T-cell (primary cell): ENCODE measurements at regions not wholly inside any gene's neighbourhood (a gene's known extent, or its start where the extent isn't known, plus 50 kb on each side); places are given as distances from the start of the nearest gene placed in this dataset.

Source experiments
- ATAC-seq, 4 experiments: fragments of 200-7000 bp in 3 of 4; fragments of 150-1000 bp in 1 of 4; cut with Tn5 transposase; replicated peaks in 1 of 4; 1 replicate in 3 of 4; 2 replicates in 1 of 4; pipeline ENCODE4 v1.10.0; 2021; ENCODE audit warnings: moderate library complexity in 3 of 4, mild to moderate bottlenecking in 2 of 4, moderate number of reproducible peaks in 1 of 4
- CTCF ChIA-PET, 2 donors: fragments of 300-600 bp; sonication (Branson Sonifier 250); formaldehyde crosslinking; loops; one replicate each; lab custom pipeline; 2022; ENCODE audit warnings: antibody characterized with exemption in 2 of 2; lab: Charles Lee
- POLR2A ChIA-PET, 2 donors: fragments of 300-600 bp; sonication (Branson Sonifier 250); formaldehyde crosslinking; loops; one replicate each; lab custom pipeline; 2022; ENCODE audit warnings: antibody characterized with exemption in 2 of 2; lab: Charles Lee
- DNase-seq, 35 experiments: peaks; one replicate each; pipeline versions ENCODE4 v3.0.0 to v3.0.0-alpha.2; 2013 to 2023
- H3K27ac ChIP-seq: one replicate; pipeline ENCODE4 v1.5.1; 2013; ENCODE audit warnings: low read length
- H3K27me3 ChIP-seq, 2 experiments: replicated peaks in 1 of 2; 1 replicate in 1 of 2; 2 replicates in 1 of 2; pipeline versions ENCODE4 v1.6.1 to v1.7.0; 2013; ENCODE audit warnings: low read length in 1 of 2, mixed read lengths in 1 of 2; ENCODE audit not compliant: control insufficient read depth in 2 of 2, insufficient read depth in 2 of 2; ENCODE audit errors: extremely low read depth in 1 of 2
- H3K36me3 ChIP-seq, 2 donors: 1 replicate in 1 of 2; 2 replicates in 1 of 2; pipeline versions ENCODE4 v1.6.1 to v1.7.0; 2013; ENCODE audit warnings: low read length in 1 of 2; ENCODE audit not compliant: control insufficient read depth in 2 of 2, insufficient read depth in 1 of 2; ENCODE audit errors: extremely low read depth in 1 of 2
- H3K4me1 ChIP-seq, 2 experiments: 1 replicate in 1 of 2; 2 replicates in 1 of 2; pipeline versions ENCODE4 v1.6.1 to v1.7.0; 2013; ENCODE audit warnings: low read length in 2 of 2, mixed read lengths in 1 of 2; ENCODE audit not compliant: insufficient read depth in 2 of 2, control insufficient read depth in 1 of 2; ENCODE audit errors: extremely low read depth in 1 of 2
- H3K4me3 ChIP-seq, 2 donors: 1 replicate in 1 of 2; 2 replicates in 1 of 2; pipeline versions ENCODE4 v1.5.1 to v1.7.0; 2013; ENCODE audit warnings: mild to moderate bottlenecking in 2 of 2, low read length in 1 of 2, moderate library complexity in 1 of 2; ENCODE audit not compliant: control insufficient read depth in 1 of 2; ENCODE audit errors: extremely low read depth in 1 of 2
- H3K9me3 ChIP-seq: 2 replicates; pipeline ENCODE4 v1.7.0; 2013
- H3K27ac Mint-ChIP-seq, 2 donors: one replicate each; pipeline ENCODE4 v1.8.0; 2020 to 2021; ENCODE audit warnings: mild to moderate bottlenecking in 2 of 2, mixed read lengths in 2 of 2
- H3K27me3 Mint-ChIP-seq, 2 donors: one replicate each; pipeline ENCODE4 v1.8.0; 2021 to 2022; ENCODE audit warnings: mixed read lengths in 2 of 2
- H3K36me3 Mint-ChIP-seq: one replicate; pipeline ENCODE4 v1.8.0; 2021; ENCODE audit warnings: mixed read lengths
- H3K4me1 Mint-ChIP-seq, 3 donors: one replicate each; pipeline ENCODE4 v1.8.0; 2020 to 2022; ENCODE audit warnings: mixed read lengths in 3 of 3, mild to moderate bottlenecking in 1 of 3
- H3K4me3 Mint-ChIP-seq, 3 donors: one replicate each; pipeline ENCODE4 v1.8.0; 2020 to 2022; ENCODE audit warnings: mild to moderate bottlenecking in 3 of 3, mixed read lengths in 3 of 3, moderate library complexity in 3 of 3
- H3K9me3 Mint-ChIP-seq, 3 donors: one replicate each; pipeline ENCODE4 v1.8.0; 2020 to 2022; ENCODE audit warnings: mixed read lengths in 3 of 3
- WGBS: methylation state at CpG from one replicate; pipeline ENCODE4 v1.1.5; 2013; ENCODE audit warnings: missing lambda C conversion rate; ENCODE audit not compliant: insufficient coverage; 5-methylcytosine and 5-hydroxymethylcytosine counted together

DNA sequence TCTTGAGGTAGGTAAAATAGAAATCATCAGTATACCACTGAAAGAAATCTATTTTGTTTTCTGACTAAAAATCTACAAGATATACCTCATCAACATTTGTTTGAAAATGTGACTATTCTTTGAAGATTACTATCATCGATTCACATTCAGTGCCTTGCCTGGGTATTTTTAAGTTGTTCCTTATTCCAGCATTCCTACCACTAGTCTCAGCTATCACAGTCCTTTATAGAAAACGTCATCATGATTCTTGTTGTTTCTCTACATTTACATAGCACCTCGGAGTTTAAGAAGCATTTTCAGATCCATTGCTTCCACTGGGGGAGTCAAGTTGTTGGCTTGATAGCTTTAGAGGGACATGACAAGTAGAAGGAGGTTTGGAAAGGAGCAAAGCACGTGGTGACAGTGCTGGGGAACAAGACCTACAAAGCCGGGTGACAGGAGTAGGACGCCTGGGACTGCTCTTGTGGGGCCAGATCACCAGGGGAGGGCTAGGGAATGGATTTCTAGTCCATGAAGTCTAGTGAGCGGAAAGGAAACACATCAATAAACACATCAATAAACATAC, 61.5 kb downstream of the HES1 start:
- Histone ChIP-seq H3K9me3 (no peaks in the 10 kb centered on the region), H3K36me3 (no peaks in the 10 kb centered on the region), H3K27me3 (peaks cover 0 to 16% of the 10 kb centered on the region in 2 experiments), H3K4me3 (no peak overlapping the region), H3K4me1 (peaks cover 5 to 9% of the 10 kb centered on the region in 2 experiments), H3K27ac (no peak overlapping the region)
- Mint-ChIP-seq H3K27me3 (peaks cover 17 to 29% of the 10 kb centered on the region in 2 donors), H3K4me1 (peaks cover 10 to 14% (median 11%) of the 10 kb centered on the region in 3 donors), H3K4me3 (no peak overlapping the region), H3K36me3 (no peaks in the 10 kb centered on the region), H3K27ac (no peak overlapping the region), H3K9me3 (no peaks in the 10 kb centered on the region)
- DNase-seq = no peak
- POLR2A ChIA-PET = no interaction called here
- WGBS = 60% methylated on average over 1 of the region's 7 CpGs
- no peak for ATAC-seq
- CTCF ChIA-PET = no interaction called here

DNA sequence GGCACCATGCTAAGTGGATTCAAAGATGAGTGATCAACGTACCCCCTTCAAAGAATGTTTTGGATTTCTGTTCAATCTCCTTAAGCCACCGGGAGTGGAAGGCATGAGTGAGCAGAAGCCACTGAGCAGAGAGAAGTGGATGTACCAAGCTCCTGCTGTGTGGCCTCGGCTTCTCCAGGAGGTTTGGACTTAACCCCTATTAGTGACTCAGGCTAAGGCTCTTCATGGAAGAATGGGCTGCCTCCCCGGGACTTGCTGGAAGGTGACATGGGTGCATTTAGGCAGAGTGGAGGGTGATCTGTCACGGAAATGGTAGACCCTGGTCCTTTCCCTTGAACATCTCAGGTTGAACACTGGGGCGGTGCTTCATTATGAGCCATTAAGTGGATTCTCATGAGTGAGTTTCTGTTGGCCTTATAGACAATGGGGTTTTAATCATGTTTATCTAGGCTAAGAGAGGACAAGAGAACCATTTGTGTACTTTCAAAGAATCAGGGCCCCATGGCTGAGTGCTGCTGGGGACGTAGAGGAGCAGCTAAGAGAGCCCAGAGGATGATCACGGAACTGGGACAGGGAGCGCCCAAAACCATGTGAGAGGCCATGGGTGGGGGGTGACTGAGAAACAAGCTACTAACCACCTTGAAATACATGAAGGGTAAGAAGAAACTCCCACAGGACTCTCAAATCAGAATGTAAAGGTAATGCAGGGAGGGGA, 62.2 kb downstream of the HES1 start:
- H3K4me3 Mint-ChIP-seq = no peak overlapping the region
- no peak overlapping the region for H3K27ac Mint-ChIP-seq
- H3K9me3 ChIP-seq = no peaks in the 10 kb centered on the region
- peaks cover 10 to 14% (median 11%) of the 10 kb centered on the region in 3 donors for H3K4me1 Mint-ChIP-seq
- peaks cover 0 to 20% of the 10 kb centered on the region in 2 experiments for H3K27me3 ChIP-seq
- H3K27me3 Mint-ChIP-seq = peaks cover 17 to 35% of the 10 kb centered on the region in 2 donors
- CTCF ChIA-PET = interaction anchor here in 1 of 2 donors (0.5 kb wide), 1 partner anchor 273 kb away, joined by 3 read pairs; no protein-coding TSS in a partner anchor
- H3K27ac ChIP-seq = no peak overlapping the region
- H3K4me3 ChIP-seq = no peak overlapping the region
- POLR2A ChIA-PET = no interaction called here
- H3K9me3 Mint-ChIP-seq = no peaks in the 10 kb centered on the region
- WGBS = 73% methylated on average over 2 of the region's 9 CpGs
- no peak for ATAC-seq
- H3K4me1 ChIP-seq = peaks cover 5 to 9% of the 10 kb centered on the region in 2 experiments
- no peaks in the 10 kb centered on the region for H3K36me3 Mint-ChIP-seq
- H3K36me3 ChIP-seq = no peaks in the 10 kb centered on the region
- DNase-seq = no peak

DNA sequence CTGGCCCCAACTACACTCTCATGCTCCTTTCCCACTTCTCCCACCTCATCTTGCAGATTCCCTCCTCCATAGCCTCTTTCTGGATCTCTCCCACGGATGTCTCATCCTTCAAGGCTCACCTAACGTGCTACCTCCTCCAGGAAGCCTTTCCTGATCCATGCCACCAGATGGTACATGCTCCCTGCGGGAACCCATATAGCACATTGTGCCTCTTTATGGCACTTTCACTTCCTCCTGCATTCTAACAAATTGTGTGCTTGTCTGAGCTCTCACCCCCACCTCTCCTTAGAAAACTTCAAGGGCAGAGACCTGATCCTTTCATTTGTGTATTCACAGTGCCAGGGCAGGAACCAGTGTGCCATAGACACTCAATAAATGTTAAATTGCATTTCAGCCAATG, 63.0 kb downstream of the HES1 start:
- Mint-ChIP-seq H3K36me3 (no peaks in the 10 kb centered on the region), H3K4me1 (peaks cover 15 to 18% (median 17%) of the 10 kb centered on the region in 3 donors), H3K4me3 (no peak overlapping the region), H3K27ac (no peak overlapping the region), H3K27me3 (peaks cover 17 to 43% of the 10 kb centered on the region in 2 donors), H3K9me3 (no peaks in the 10 kb centered on the region)
- DNase-seq = no peak
- Histone ChIP-seq H3K27me3 (peaks cover 0 to 27% of the 10 kb centered on the region in 2 experiments), H3K9me3 (no peaks in the 10 kb centered on the region), H3K36me3 (no peaks in the 10 kb centered on the region), H3K4me3 (no peak overlapping the region), H3K4me1 (peaks cover 9 to 17% of the 10 kb centered on the region in 2 experiments), H3K27ac (no peak overlapping the region)
- ChIA-PET CTCF (no interaction called here), POLR2A (no interaction called here)
- WGBS = 58% methylated on average over 3 of the region's 3 CpGs
- no peak for ATAC-seq

DNA sequence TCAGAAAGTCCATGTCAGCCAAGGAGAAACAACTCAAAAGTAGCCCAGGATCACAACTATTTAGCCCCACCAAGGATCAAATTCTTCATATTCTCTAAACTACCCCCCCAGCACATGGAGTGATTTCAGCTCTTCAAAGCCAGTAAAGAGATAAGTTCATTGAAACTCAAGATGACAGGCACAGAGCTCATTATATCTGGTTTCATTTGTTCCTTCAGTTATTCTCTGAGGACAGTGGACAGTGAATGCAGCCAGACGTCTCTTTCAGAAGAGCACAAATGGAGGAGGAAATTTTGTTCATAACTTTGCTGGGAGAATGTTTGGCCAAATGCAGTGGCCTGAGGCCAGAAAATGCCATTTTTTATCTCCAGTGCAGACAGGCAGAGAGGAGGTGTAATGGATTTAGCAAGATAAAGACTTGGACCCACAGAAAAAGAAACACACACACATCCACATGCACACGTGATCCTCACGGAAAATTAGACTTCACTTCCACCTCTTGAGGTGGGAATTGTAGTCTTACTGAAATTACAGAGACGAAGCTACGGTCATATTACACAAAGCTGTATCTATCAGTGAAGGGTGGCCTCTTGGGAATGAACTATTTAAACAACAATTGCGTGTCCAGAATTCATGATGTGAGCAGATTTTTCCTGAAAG, 64.6 kb downstream of the HES1 start:
- POLR2A ChIA-PET = interaction anchor here (0.7 to 0.8 kb wide), 2 partner anchors 84 to 554 kb away, joined by 3 to 8 read pairs; no protein-coding TSS in a partner anchor
- no peak overlapping the region for H3K4me3 Mint-ChIP-seq
- no peaks in the 10 kb centered on the region for H3K36me3 ChIP-seq
- H3K36me3 Mint-ChIP-seq = no peaks in the 10 kb centered on the region
- CTCF ChIA-PET = interaction anchor here (0.6 kb wide), 2 partner anchors 101 to 141 kb away, joined by 3 to 4 read pairs; no protein-coding TSS in a partner anchor
- peaks cover 7 to 9% of the 10 kb centered on the region in 2 experiments for H3K4me1 ChIP-seq
- peaks cover 17 to 52% of the 10 kb centered on the region in 2 donors for H3K27me3 Mint-ChIP-seq
- no peaks in the 10 kb centered on the region for H3K9me3 Mint-ChIP-seq
- DNase-seq (no peak), ATAC-seq (no peak)
- H3K4me1 Mint-ChIP-seq = peaks cover 13 to 16% (median 15%) of the 10 kb centered on the region in 3 donors
- H3K4me3 ChIP-seq = no peak overlapping the region
- H3K27ac ChIP-seq = no peak overlapping the region
- 77% methylated on average over 2 of the region's 6 CpGs for WGBS
- peaks cover 0 to 29% of the 10 kb centered on the region in 2 experiments for H3K27me3 ChIP-seq
- no peak overlapping the region for H3K27ac Mint-ChIP-seq
- H3K9me3 ChIP-seq = no peaks in the 10 kb centered on the region

DNA sequence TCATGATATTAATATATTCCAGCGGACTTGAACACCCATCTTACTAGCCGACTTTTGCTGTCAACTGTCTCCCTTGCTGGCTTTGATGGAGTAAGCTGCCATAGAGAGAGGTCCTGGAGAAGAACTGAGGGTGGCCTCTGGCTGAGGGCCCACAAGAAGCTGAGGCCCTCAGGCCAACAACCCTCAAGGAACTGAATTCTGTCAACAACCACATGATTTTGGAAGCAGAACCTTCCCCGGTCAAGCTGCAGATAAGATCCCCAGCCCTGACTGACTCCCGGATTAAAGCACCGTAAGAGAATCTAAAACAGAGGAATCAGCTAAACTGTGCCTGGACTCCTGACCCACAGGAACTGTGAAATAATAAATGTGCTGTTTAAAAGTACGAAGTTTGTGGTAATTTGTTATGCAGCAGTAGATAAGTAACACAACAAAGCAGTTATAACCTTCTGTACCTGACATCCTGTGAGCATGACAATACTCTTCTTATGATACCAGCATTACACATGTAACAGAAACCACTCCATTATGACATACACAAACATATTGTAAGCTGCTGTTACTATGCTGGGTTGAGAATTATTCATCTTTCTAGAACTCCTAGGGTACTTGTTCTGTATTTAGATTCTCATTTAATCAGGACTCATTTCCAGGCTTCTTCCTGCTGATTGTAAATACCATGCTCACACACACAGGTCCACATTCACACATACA, 66.2 kb downstream of the HES1 start:
- POLR2A ChIA-PET = no interaction called here
- no peak overlapping the region for H3K27ac ChIP-seq
- peaks cover 0 to 31% of the 10 kb centered on the region in 2 experiments for H3K27me3 ChIP-seq
- DNase-seq = no peak
- no peak overlapping the region for H3K4me3 ChIP-seq
- H3K9me3 Mint-ChIP-seq = no peaks in the 10 kb centered on the region
- peaks cover 15 to 24% (median 17%) of the 10 kb centered on the region in 3 donors for H3K4me1 Mint-ChIP-seq
- no peak overlapping the region for H3K4me3 Mint-ChIP-seq
- WGBS = 94% methylated on average over 3 of the region's 6 CpGs
- peaks cover 7 to 9% of the 10 kb centered on the region in 2 experiments for H3K4me1 ChIP-seq
- no peaks in the 10 kb centered on the region for H3K36me3 ChIP-seq
- CTCF ChIA-PET = no interaction called here
- no peak overlapping the region for H3K27ac Mint-ChIP-seq
- H3K27me3 Mint-ChIP-seq = peaks cover 20 to 64% of the 10 kb centered on the region in 2 donors
- H3K9me3 ChIP-seq = no peaks in the 10 kb centered on the region
- ATAC-seq = no peak
- no peaks in the 10 kb centered on the region for H3K36me3 Mint-ChIP-seq
